ENCODE measurements at regions not wholly inside any gene's neighbourhood (a gene's known extent, or its start where the extent isn't known, plus 50 kb on each side); places are given as distances from the start of the nearest gene placed in this dataset.

GRCh38 chr4:11710453-11711093 lies 281.9 kb upstream of the HS3ST1 start:
- TF ChIP-seq ZNF274 (IDR thresholded peaks at IDR 0.05; ENCODE audit: low read depth, low read length) (no peak), YY1 (IDR thresholded peaks at IDR 0.05; ENCODE audit: insufficient read depth, insufficient read length) (no peak)

Measured in NT2/D1 (cell line).